Heart right ventricle (tissue), 16 donors: ENCODE measurements at regions not wholly inside any gene's neighbourhood (a gene's known extent, or its start where the extent isn't known, plus 50 kb on each side); places are given as distances from the start of the nearest gene placed in this dataset.
A peak's percentile ranks its signal among the peaks of the same experiment; 100 is the strongest.

Experiments
- ATAC-seq, 8 donors: fragments of 200-7000 bp; cut with Tn5 transposase; one replicate each; pipeline ENCODE4 v1.9.1; 2020; ENCODE audit warnings: mild to moderate bottlenecking in 8 of 8, moderate library complexity in 8 of 8, moderate number of reproducible peaks in 1 of 8
- DNase-seq, 2 donors: peaks; one replicate each; pipeline ENCODE4 v3.0.0-alpha.2; 2020
- H3K27ac ChIP-seq, 10 donors: fragments of 200-600 bp; sonication (generic) in 2 of 10; one replicate each; pipeline versions ENCODE4 v1.5.0 to v1.8.0; 2020 to 2022; ENCODE audit warnings: mild to moderate bottlenecking in 3 of 10
- H3K27me3 ChIP-seq, 7 donors: fragments of 200-600 bp; one replicate each; pipeline ENCODE4 v1.8.0; 2021 to 2022; ENCODE audit warnings: mild to moderate bottlenecking in 2 of 7
- H3K36me3 ChIP-seq, 9 donors: fragments of 200-600 bp; sonication (generic) in 1 of 9; one replicate each; pipeline versions ENCODE4 v1.5.0 to v1.8.0; 2020 to 2022; ENCODE audit warnings: mild to moderate bottlenecking in 2 of 9
- H3K4me1 ChIP-seq, 9 donors: fragments of 200-600 bp; sonication (generic) in 1 of 9; one replicate each; pipeline versions ENCODE4 v1.5.0 to v1.8.0; 2020 to 2022; ENCODE audit warnings: mild to moderate bottlenecking in 4 of 9
- H3K4me3 ChIP-seq, 10 donors: fragments of 200-600 bp; sonication (generic) in 2 of 10; one replicate each; pipeline versions ENCODE4 v1.5.0 to v1.8.0; 2020 to 2022; ENCODE audit warnings: mild to moderate bottlenecking in 7 of 10, moderate library complexity in 2 of 10
- H3K9me3 ChIP-seq, 11 donors: fragments of 200-600 bp in 10 of 11; sonication (generic) in 2 of 11; one replicate each; pipeline versions ENCODE4 v1.5.0 to v1.8.0; 2013 to 2022; ENCODE audit warnings: mild to moderate bottlenecking in 2 of 11, control low read depth in 1 of 11, moderate library complexity in 1 of 11
- CTCF ChIP-seq, 9 donors: fragments of 200-600 bp; sonication (generic) in 2 of 9; IDR thresholded peaks; one replicate each; pipeline versions ENCODE4 v1.5.0 to v1.8.0; 2021 to 2022; ENCODE audit warnings: antibody characterized with exemption in 9 of 9, mild to moderate bottlenecking in 5 of 9, moderate library complexity in 1 of 9
- WGBS, 2 donors: extraction: QIAGEN DNeasy Blood & Tissue Kit; methylation state at CpG; one replicate each; pipeline ENCODE4 v1.1.7; 2013; ENCODE audit warnings: inconsistent platforms in 1 of 2; 5-methylcytosine and 5-hydroxymethylcytosine counted together
- intact Hi-C, 10 donors: fragments of 100-400 bp; cut with DNase I; formaldehyde crosslinking; loops; one replicate each; pipeline versions ENCODE4 v1.11.1 to v1.14.2; 2022
- donor health status: Arrhythmogenic right ventricular cardiomyopathy.
- donor health status: ischemic (EF 13 %, LVEDD 7.1; RV severe dilation, severe dysfunction).
- donor health status: healthy with polysubstance abuse.
- donor health status: DM: no; HTN: yes; CAD: no.
- donor health status: DM: no; HTN: no; CAD: no.
- donor health status: ischemic (EF 25% LVEDD 6.9; RV normal size, moderate dysfunction).
- donor health status: ischemic (EF 25% LVEDD 5.7; RV mildly dilated, moderate dysfunction).
- donor health status: healthy.
- donor health status: DM: yes; HTN: yes; CAD: no.
- donor health status: Ischemic cardiomyopathy.
- donor health status: ischemic (EF 35%, LVEDD 5.7; RV mildly dilated, moderate dysfunction).
- donor health status: nonischemic (EF 11% LVEDD 7.7; RV severe dilation, severe dysfunction).
- donor health status: DM: yes; HTN: yes; CAD: no.
- donor health status: PGD.
- donor health status: ischemic (EF 29% LVEDD 5.4; RV normal size, mild dysfunction).
- donor health status: nonischemic (EF 23%, LVEDD 6.1; RV moderate dilation, normal function).

DNA sequence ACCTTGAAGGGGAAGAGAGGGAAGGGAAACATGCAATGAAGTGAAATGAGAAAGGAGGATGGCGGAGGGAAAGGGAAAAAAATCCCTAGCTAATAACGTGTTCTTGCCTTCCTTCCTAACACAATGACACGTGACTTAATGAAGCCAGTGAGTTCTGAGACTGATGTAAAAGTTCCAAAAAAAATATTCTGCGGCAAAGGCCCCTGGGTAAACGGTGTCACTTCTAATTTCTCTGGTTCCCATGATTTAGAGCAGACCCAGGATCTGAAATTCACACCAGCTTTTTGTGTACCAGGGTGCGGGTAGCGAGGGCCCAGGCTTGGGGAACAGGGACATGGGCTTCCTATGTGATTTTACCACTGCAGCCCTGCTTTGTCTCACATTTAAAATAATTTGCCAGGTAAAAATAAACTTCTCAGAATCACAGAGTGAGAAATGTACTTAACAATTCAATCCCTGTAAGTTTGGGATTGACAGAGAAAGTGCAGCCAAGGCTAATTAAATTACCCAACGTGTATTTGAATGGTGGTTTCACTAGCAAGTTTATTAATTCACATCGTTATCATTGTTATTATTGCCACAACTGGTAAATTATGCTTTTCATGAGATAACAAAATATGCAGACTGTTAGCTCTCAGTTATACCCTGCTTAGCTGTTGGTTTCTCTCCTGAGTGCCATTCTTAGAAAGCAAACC is 182.4 kb downstream of the SEM1 start:
- no peak for DNase-seq
- 70 to 78% methylated on average over 9 of the region's 9 CpGs for WGBS, 2 donors
- intact Hi-C loops: no loop called here

GRCh38 chr7:96526496-96526895 is 183.2 kb downstream of the SEM1 start:
- DNase-seq (no peak), ATAC-seq (no peak)
- intact Hi-C loops: no loop called here
- WGBS, 2 donors: 49 to 54% methylated on average over 1 of the region's 1 CpG
- no peaks in the 10 kb centered on the region for H3K36me3 ChIP-seq
- no peaks in the 10 kb centered on the region for H3K9me3 ChIP-seq
- no peak overlapping the region for H3K4me3 ChIP-seq
- peaks cover 0 to 6% (median 0%) of the 10 kb centered on the region in 7 donors for H3K27me3 ChIP-seq
- no peaks in the 10 kb centered on the region for H3K4me1 ChIP-seq
- no peak overlapping the region for H3K27ac ChIP-seq
- no peak for TF ChIP-seq CTCF (IDR thresholded peaks at IDR 0.05)

More for the DNA sequence above, 182.4 kb downstream of the SEM1 start:
- no peak for TF ChIP-seq CTCF (IDR thresholded peaks at IDR 0.05)
- peaks cover 0 to 6% (median 0%) of the 10 kb centered on the region in 7 donors for H3K27me3 ChIP-seq
- H3K4me1 ChIP-seq: no peaks in the 10 kb centered on the region
- no peaks in the 10 kb centered on the region for H3K9me3 ChIP-seq
- H3K27ac ChIP-seq: no peak overlapping the region
- H3K36me3 ChIP-seq: no peaks in the 10 kb centered on the region
- no peak overlapping the region for H3K4me3 ChIP-seq
- ATAC-seq: no peak

- peaks cover 0 to 5% (median 0%) of the 10 kb centered on the region in 11 donors for H3K9me3 ChIP-seq
- no peaks in the 10 kb centered on the region for H3K4me1 ChIP-seq
- ATAC-seq (no peak), DNase-seq (no peak)
- H3K27me3 ChIP-seq: no peaks in the 10 kb centered on the region
- intact Hi-C loops: no loop called here
- WGBS, 2 donors: 75 to 77% methylated on average over 13 of the region's 13 CpGs
- H3K27ac ChIP-seq: no peak overlapping the region
- no peaks in the 10 kb centered on the region for H3K36me3 ChIP-seq
- H3K4me3 ChIP-seq: no peak overlapping the region
- no peak for TF ChIP-seq CTCF (IDR thresholded peaks at IDR 0.05)
Measured at GRCh38 chr7:96521068-96521894, 188.4 kb downstream of the SEM1 start.

DNA sequence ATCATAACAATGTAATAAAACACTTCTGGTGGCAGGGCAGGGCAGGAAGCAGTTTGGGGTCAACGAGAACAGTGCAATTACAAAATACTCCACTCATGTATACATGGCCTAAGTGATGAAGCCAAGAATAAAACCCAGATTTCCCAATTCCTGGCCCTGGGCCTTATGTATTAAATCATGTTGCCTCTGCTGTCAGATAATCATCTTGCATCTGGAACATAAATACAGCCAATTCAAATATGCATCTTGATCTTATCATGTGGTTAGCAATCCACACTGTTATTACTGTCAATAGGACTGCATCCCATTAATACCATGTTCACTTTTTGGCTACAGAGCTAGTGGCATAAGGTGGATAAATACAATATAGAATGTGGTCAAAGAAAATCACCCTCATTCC is 186.5 kb upstream of the SLC25A13 start:
- H3K4me1 ChIP-seq: no peaks in the 10 kb centered on the region
- TF ChIP-seq CTCF (IDR thresholded peaks at IDR 0.05): no peak
- ATAC-seq: peak in 1 of 8 donors; percentile 52
- no peak overlapping the region for H3K27ac ChIP-seq
- 47 to 57% methylated on average over 1 of the region's 1 CpG for WGBS, 2 donors
- no peaks in the 10 kb centered on the region for H3K36me3 ChIP-seq
- H3K9me3 ChIP-seq: no peaks in the 10 kb centered on the region
- intact Hi-C loops: no loop called here
- H3K27me3 ChIP-seq: no peaks in the 10 kb centered on the region
- no peak for DNase-seq
- H3K4me3 ChIP-seq: no peak overlapping the region
